Neuronal stem cell (in vitro differentiated cells): ENCODE measurements at regions not wholly inside any gene's neighbourhood (a gene's known extent, or its start where the extent isn't known, plus 50 kb on each side); places are given as distances from the start of the nearest gene placed in this dataset.

Experiments
- DNase-seq: peaks from one replicate; pipeline ENCODE4 v3.0.0-alpha.2; 2013; ENCODE audit warnings: low spot score
- H2AFZ ChIP-seq: one replicate; pipeline ENCODE4 v1.6.1; 2013; ENCODE audit warnings: mild to moderate bottlenecking, low read length, inconsistent platforms
- H2AK5ac ChIP-seq: 2 replicates; pipeline ENCODE4 v1.6.1; 2013; ENCODE audit warnings: low read depth, mild to moderate bottlenecking, inconsistent platforms, low read length, moderate library complexity, mixed read lengths
- H2BK120ac ChIP-seq: 2 replicates; pipeline ENCODE4 v1.6.1; 2013; ENCODE audit warnings: low read depth, mild to moderate bottlenecking, inconsistent platforms, low read length, moderate library complexity, mixed read lengths
- H2BK12ac ChIP-seq: one replicate; pipeline ENCODE4 v1.6.1; 2013; ENCODE audit warnings: low read length, inconsistent platforms
- H2BK15ac ChIP-seq: 2 replicates; pipeline ENCODE4 v1.6.1; 2013; ENCODE audit warnings: mild to moderate bottlenecking, low read length, inconsistent platforms, mixed read lengths
- H2BK5ac ChIP-seq: one replicate; pipeline ENCODE4 v1.6.1; 2013; ENCODE audit warnings: inconsistent platforms, mild to moderate bottlenecking, low read length, moderate library complexity
- H3K14ac ChIP-seq: one replicate; pipeline ENCODE4 v1.6.1; 2013; ENCODE audit warnings: low read length, inconsistent platforms
- H3K18ac ChIP-seq: 2 replicates; pipeline ENCODE4 v1.6.1; 2013; ENCODE audit warnings: low read length, inconsistent platforms
- H3K23ac ChIP-seq: 2 replicates; pipeline ENCODE4 v1.6.1; 2013; ENCODE audit warnings: low read depth, mild to moderate bottlenecking, mixed read lengths, low read length, inconsistent platforms; ENCODE audit not compliant: poor library complexity
- H3K27ac ChIP-seq: replicated peaks from 3 replicates; pipeline ENCODE4 v1.5.1; 2013; ENCODE audit warnings: low read length, inconsistent platforms
- H3K27me3 ChIP-seq, 3 experiments: 2 replicates each; pipeline ENCODE4 v1.6.1; 2013; ENCODE audit warnings: low read length in 3 of 3, mild to moderate bottlenecking in 2 of 3, inconsistent platforms in 1 of 3, low read depth in 1 of 3, mixed read lengths in 1 of 3, moderate library complexity in 1 of 3; ENCODE audit not compliant: control insufficient read depth in 3 of 3, insufficient read depth in 3 of 3
- H3K36me3 ChIP-seq, 2 donors: replicated peaks in 1 of 2; 2 replicates each; pipeline ENCODE4 v1.6.1; 2013; ENCODE audit warnings: low read length in 2 of 2; ENCODE audit not compliant: control insufficient read depth in 2 of 2, insufficient read depth in 2 of 2
- H3K4ac ChIP-seq: 2 replicates; pipeline ENCODE4 v1.6.1; 2013; ENCODE audit warnings: inconsistent platforms, mild to moderate bottlenecking, low read length, moderate library complexity
- H3K4me1 ChIP-seq, 2 donors: 1 replicate in 1 of 2; 2 replicates in 1 of 2; pipeline ENCODE4 v1.6.1; 2013; ENCODE audit warnings: low read length in 2 of 2, low read depth in 1 of 2; ENCODE audit not compliant: control insufficient read depth in 2 of 2, insufficient read depth in 1 of 2
- H3K4me2 ChIP-seq: one replicate; pipeline ENCODE4 v1.6.1; 2013; ENCODE audit warnings: mild to moderate bottlenecking, low read length, inconsistent platforms; ENCODE audit not compliant: insufficient read depth, poor library complexity, severe bottlenecking
- H3K4me3 ChIP-seq, 2 donors: 2 replicates each; pipeline ENCODE4 v1.5.1; 2013; ENCODE audit warnings: low read length in 2 of 2, mild to moderate bottlenecking in 2 of 2, inconsistent platforms in 1 of 2, moderate library complexity in 1 of 2
- H3K79me1 ChIP-seq: one replicate; pipeline ENCODE4 v1.6.1; 2013; ENCODE audit warnings: low read depth, mild to moderate bottlenecking, inconsistent platforms, low read length, moderate library complexity
- H3K9ac ChIP-seq: one replicate; pipeline ENCODE4 v1.6.1; 2013; ENCODE audit warnings: mild to moderate bottlenecking, low read depth, low read length, inconsistent platforms; ENCODE audit not compliant: poor library complexity
- H3K9me3 ChIP-seq, 2 donors: replicated peaks in 1 of 2; 2 replicates each; pipeline versions ENCODE3 to v1.6.1; 2013; ENCODE audit warnings: low read length in 2 of 2, mild to moderate bottlenecking in 2 of 2, inconsistent platforms in 1 of 2, low read depth in 1 of 2, mixed read lengths in 1 of 2, moderate library complexity in 1 of 2; ENCODE audit not compliant: control insufficient read depth in 2 of 2, insufficient read depth in 1 of 2
- H4K8ac ChIP-seq: one replicate; pipeline ENCODE4 v1.6.1; 2013; ENCODE audit warnings: low read depth, mild to moderate bottlenecking, inconsistent platforms, low read length, moderate library complexity
- H4K91ac ChIP-seq: one replicate; pipeline ENCODE4 v1.6.1; 2013; ENCODE audit warnings: low read length, low read depth, mild to moderate bottlenecking, inconsistent platforms; ENCODE audit not compliant: poor library complexity
- WGBS, 2 donors: extraction: QIAGEN DNeasy Blood & Tissue Kit; methylation state at CpG; one replicate each; pipeline ENCODE4 v1.1.7; 2013; ENCODE audit warnings: missing lambda C conversion rate in 2 of 2, mixed read lengths in 1 of 2; ENCODE audit not compliant: insufficient read length in 2 of 2, insufficient replicate concordance in 1 of 2; ENCODE audit errors: extremely low coverage in 2 of 2; 5-methylcytosine and 5-hydroxymethylcytosine counted together

GRCh38 chr2:81650048-81650971 is 1345.8 kb upstream of the LRRTM1 start:
- H3K36me3 ChIP-seq, result no peaks in the 10 kb centered on the region
- no peak overlapping the region for H3K4me3 ChIP-seq
- no peaks in the 10 kb centered on the region for H3K79me1 ChIP-seq
- H3K18ac ChIP-seq, result no peak overlapping the region
- no peak overlapping the region for H2BK5ac ChIP-seq
- H3K23ac ChIP-seq, result no peak overlapping the region
- H3K9me3 ChIP-seq, result no peaks in the 10 kb centered on the region
- no peak overlapping the region for H4K8ac ChIP-seq
- no peak overlapping the region for H4K91ac ChIP-seq
- WGBS, 2 donors, result no CpG with 5 or more reads among the region's 6 CpGs
- H3K14ac ChIP-seq, result no peak overlapping the region
- no peak overlapping the region for H2BK15ac ChIP-seq
- H3K9ac ChIP-seq, result no peak overlapping the region
- no peak overlapping the region for H2AFZ ChIP-seq
- H2BK12ac ChIP-seq, result no peak overlapping the region
- H3K27ac ChIP-seq, result no peak overlapping the region
- peaks cover 0 to 1% of the 10 kb centered on the region in 2 donors for H3K4me1 ChIP-seq
- no peak overlapping the region for H3K4ac ChIP-seq
- no peak overlapping the region for H2BK120ac ChIP-seq
- H3K4me2 ChIP-seq, result no peak overlapping the region
- no peak for DNase-seq
- no peak overlapping the region for H2AK5ac ChIP-seq
- H3K27me3 ChIP-seq, result no peaks in the 10 kb centered on the region

- H3K79me1 ChIP-seq, result no peaks in the 10 kb centered on the region
- no peak overlapping the region for H4K8ac ChIP-seq
- peaks cover 0 to 1% of the 10 kb centered on the region in 2 donors for H3K4me1 ChIP-seq
- H3K4me3 ChIP-seq, result no peak overlapping the region
- H2BK15ac ChIP-seq, result no peak overlapping the region
- no peak overlapping the region for H3K23ac ChIP-seq
- H4K91ac ChIP-seq, result no peak overlapping the region
- H3K14ac ChIP-seq, result no peak overlapping the region
- DNase-seq, result no peak
- no peak overlapping the region for H2BK5ac ChIP-seq
- no peak overlapping the region for H3K18ac ChIP-seq
- no peak overlapping the region for H2BK12ac ChIP-seq
- H3K9me3 ChIP-seq, result no peaks in the 10 kb centered on the region
- no peak overlapping the region for H2AK5ac ChIP-seq
- H2BK120ac ChIP-seq, result no peak overlapping the region
- H3K4me2 ChIP-seq, result no peak overlapping the region
- H3K9ac ChIP-seq, result no peak overlapping the region
- no peak overlapping the region for H3K27ac ChIP-seq
- no peak overlapping the region for H3K4ac ChIP-seq
- H3K36me3 ChIP-seq, result no peaks in the 10 kb centered on the region
- H2AFZ ChIP-seq, result no peak overlapping the region
- H3K27me3 ChIP-seq, result no peaks in the 10 kb centered on the region
Measured at GRCh38 chr2:81648806-81649205, 1344.3 kb upstream of the LRRTM1 start.

- no peak overlapping the region for H3K27ac ChIP-seq
- DNase-seq, result no peak
Measured at GRCh38 chr2:81648370-81648769, 1343.8 kb upstream of the LRRTM1 start.

GRCh38 chr2:81647715-81648230 is 1343.2 kb upstream of the LRRTM1 start:
- no peaks in the 10 kb centered on the region for H3K79me1 ChIP-seq
- no peak overlapping the region for H3K4ac ChIP-seq
- no peak overlapping the region for H2BK15ac ChIP-seq
- H2AFZ ChIP-seq, result no peak overlapping the region
- H2BK120ac ChIP-seq, result no peak overlapping the region
- no peak overlapping the region for H4K8ac ChIP-seq
- no peak overlapping the region for H4K91ac ChIP-seq
- H2BK12ac ChIP-seq, result no peak overlapping the region
- H3K36me3 ChIP-seq, result no peaks in the 10 kb centered on the region
- H3K4me2 ChIP-seq, result no peak overlapping the region
- no peaks in the 10 kb centered on the region for H3K9me3 ChIP-seq
- H3K4me1 ChIP-seq, result peaks cover 0 to 1% of the 10 kb centered on the region in 2 donors
- no peak overlapping the region for H3K27ac ChIP-seq
- H3K14ac ChIP-seq, result no peak overlapping the region
- no peak overlapping the region for H3K9ac ChIP-seq
- no peak overlapping the region for H3K18ac ChIP-seq
- no peaks in the 10 kb centered on the region for H3K27me3 ChIP-seq
- H2AK5ac ChIP-seq, result no peak overlapping the region
- no peak for DNase-seq
- no peak overlapping the region for H3K4me3 ChIP-seq
- H3K23ac ChIP-seq, result no peak overlapping the region
- no peak overlapping the region for H2BK5ac ChIP-seq

More at GRCh38 chr2:81648370-81648769, 1343.8 kb upstream of the LRRTM1 start:
- Histone ChIP-seq H3K4me2 (no peak overlapping the region), H3K23ac (no peak overlapping the region), H3K14ac (no peak overlapping the region), H2BK120ac (no peak overlapping the region), H3K4ac (no peak overlapping the region), H4K8ac (no peak overlapping the region), H2AK5ac (no peak overlapping the region), H3K4me3 (no peak overlapping the region), H3K4me1 (peaks cover 0 to 1% of the 10 kb centered on the region in 2 donors), H2AFZ (no peak overlapping the region), H3K9ac (no peak overlapping the region), H2BK12ac (no peak overlapping the region), H4K91ac (no peak overlapping the region), H2BK15ac (no peak overlapping the region), H3K27me3 (no peaks in the 10 kb centered on the region), H3K79me1 (no peaks in the 10 kb centered on the region), H2BK5ac (no peak overlapping the region), H3K36me3 (no peaks in the 10 kb centered on the region), H3K18ac (no peak overlapping the region), H3K9me3 (no peaks in the 10 kb centered on the region)
- WGBS, 2 donors, result no CpG with 5 or more reads among the region's 5 CpGs
